ENCODE measurements at regions not wholly inside any gene's neighbourhood (a gene's known extent, or its start where the extent isn't known, plus 50 kb on each side); places are given as distances from the start of the nearest gene placed in this dataset.

DNA sequence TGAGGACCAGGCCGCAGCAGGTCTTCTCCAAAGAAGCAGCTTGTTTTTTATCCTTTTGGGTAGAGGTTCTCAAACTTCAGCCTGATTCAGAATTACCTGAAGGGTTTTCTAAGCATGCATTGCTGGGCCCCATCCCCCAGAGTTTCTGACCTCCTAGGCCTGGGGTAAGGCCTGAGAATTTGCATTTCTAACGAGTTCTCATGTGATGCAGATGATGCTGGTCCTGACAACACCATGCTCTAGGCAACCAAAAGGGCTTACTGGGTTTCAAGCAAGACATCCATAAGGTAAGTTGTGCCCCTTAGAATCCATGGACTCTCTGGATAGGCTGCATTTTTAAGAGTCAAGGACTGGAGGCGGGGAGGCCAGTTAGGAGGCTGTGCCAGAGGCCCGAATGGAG is 295.1 kb downstream of the HHIPL2 start:
- Histone ChIP-seq H3K9me2 (no peaks in the 10 kb centered on the region), H3K4me1 (ENCODE audit: control insufficient read depth in 1 of 2, insufficient read depth in 2 of 2, low read depth in 1 of 2, low read length in 1 of 2) (no peaks in the 10 kb centered on the region), H3K4me3 (ENCODE audit: low read depth in 2 of 2, low read length in 1 of 2) (no peak overlapping the region), H3K4me2 (no peak overlapping the region), H2AFZ (ENCODE audit: low read depth) (no peak overlapping the region), H3K9ac (no peak overlapping the region), H3K9me3 (no peaks in the 10 kb centered on the region), H3K36me3 (replicated peaks in 1 of 2; ENCODE audit: control insufficient read depth in 1 of 2, insufficient read depth in 2 of 2, low read length in 1 of 2) (no peaks in the 10 kb centered on the region), H3K27me3 (ENCODE audit: insufficient read depth) (no peaks in the 10 kb centered on the region), H3F3A (replicated peaks; ENCODE audit: insufficient read depth) (no peaks in the 10 kb centered on the region), H3K79me2 (ENCODE audit: insufficient read depth) (no peaks in the 10 kb centered on the region), H3K27ac (ENCODE audit: low read depth in 2 of 2, low read length in 1 of 2) (no peak overlapping the region), H4K20me1 (ENCODE audit: insufficient read depth) (no peaks in the 10 kb centered on the region)
- WGBS (ENCODE audit: low lambda C conversion rate): 25% methylated on average over 4 of the region's 4 CpGs
- no peak for TF ChIP-seq SIN3A (IDR thresholded peaks at IDR 0.05; ENCODE audit: borderline replicate concordance, low read depth, low read length)
- ChIA-PET POLR2A (no interaction called here), CTCF (no interaction called here)
- DNase-seq: no peak

DNA sequence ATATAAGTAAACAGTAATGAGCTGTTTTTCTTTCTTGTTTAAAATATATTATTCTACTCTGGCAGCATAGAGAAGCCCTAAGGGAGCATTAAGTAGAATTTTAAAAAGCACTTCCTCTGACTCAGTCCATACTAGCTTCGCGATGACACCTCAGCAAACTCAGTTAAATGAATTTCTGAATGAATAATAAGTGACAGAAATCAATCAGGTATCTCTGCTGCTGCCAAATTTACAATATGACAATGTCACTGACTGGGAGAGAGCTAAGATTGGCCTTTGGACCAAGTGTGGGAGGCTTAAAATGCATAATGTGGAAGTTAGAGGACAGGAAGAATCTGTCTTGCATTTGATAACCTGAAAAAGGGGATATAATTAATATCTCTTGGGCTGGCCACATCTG is 296.1 kb downstream of the HHIPL2 start:
- no peaks in the 10 kb centered on the region for H3K27me3 ChIP-seq (ENCODE audit: insufficient read depth)
- no peaks in the 10 kb centered on the region for H3K36me3 ChIP-seq (replicated peaks in 1 of 2; ENCODE audit: control insufficient read depth in 1 of 2, insufficient read depth in 2 of 2, low read length in 1 of 2)
- H3F3A ChIP-seq (replicated peaks; ENCODE audit: insufficient read depth): no peaks in the 10 kb centered on the region
- POLR2A ChIA-PET: no interaction called here
- no peaks in the 10 kb centered on the region for H4K20me1 ChIP-seq (ENCODE audit: insufficient read depth)
- no peaks in the 10 kb centered on the region for H3K9me2 ChIP-seq
- WGBS (ENCODE audit: low lambda C conversion rate): 56% methylated on average over 2 of the region's 2 CpGs
- H3K79me2 ChIP-seq (ENCODE audit: insufficient read depth): no peaks in the 10 kb centered on the region
- H3K4me3 ChIP-seq (ENCODE audit: low read depth in 2 of 2, low read length in 1 of 2): no peak overlapping the region
- H3K9me3 ChIP-seq: no peaks in the 10 kb centered on the region
- CTCF ChIA-PET: interaction anchor here (0.9 kb wide), 1 partner anchor 41 kb away, joined by 4 read pairs; no protein-coding TSS in a partner anchor
- no peak overlapping the region for H3K27ac ChIP-seq (ENCODE audit: low read depth in 2 of 2, low read length in 1 of 2)
- DNase-seq: no peak
- no peak overlapping the region for H2AFZ ChIP-seq (ENCODE audit: low read depth)
- no peak overlapping the region for H3K4me2 ChIP-seq
- no peaks in the 10 kb centered on the region for H3K4me1 ChIP-seq (ENCODE audit: control insufficient read depth in 1 of 2, insufficient read depth in 2 of 2, low read depth in 1 of 2, low read length in 1 of 2)
- TF ChIP-seq RAD21 (IDR thresholded peaks at IDR 0.05; ENCODE audit: low read length): no peak
- TF ChIP-seq MEF2A (IDR thresholded peaks at IDR 0.05; ENCODE audit: borderline replicate concordance, low read depth): no peak
- TF ChIP-seq SIN3A (IDR thresholded peaks at IDR 0.05; ENCODE audit: borderline replicate concordance, low read depth, low read length): no peak
- TF ChIP-seq TAF1 (IDR thresholded peaks at IDR 0.05; ENCODE audit: borderline replicate concordance, low read depth, low read length): no peak
- TF ChIP-seq RCOR1 (IDR thresholded peaks at IDR 0.05; ENCODE audit: low read length): no peak
- TF ChIP-seq RXRA (IDR thresholded peaks at IDR 0.05; ENCODE audit: borderline replicate concordance, low read depth): no peak
- no peak for TF ChIP-seq TEAD4 (IDR thresholded peaks at IDR 0.05; ENCODE audit: borderline replicate concordance, insufficient read depth)
- TF ChIP-seq, protein P1, sequence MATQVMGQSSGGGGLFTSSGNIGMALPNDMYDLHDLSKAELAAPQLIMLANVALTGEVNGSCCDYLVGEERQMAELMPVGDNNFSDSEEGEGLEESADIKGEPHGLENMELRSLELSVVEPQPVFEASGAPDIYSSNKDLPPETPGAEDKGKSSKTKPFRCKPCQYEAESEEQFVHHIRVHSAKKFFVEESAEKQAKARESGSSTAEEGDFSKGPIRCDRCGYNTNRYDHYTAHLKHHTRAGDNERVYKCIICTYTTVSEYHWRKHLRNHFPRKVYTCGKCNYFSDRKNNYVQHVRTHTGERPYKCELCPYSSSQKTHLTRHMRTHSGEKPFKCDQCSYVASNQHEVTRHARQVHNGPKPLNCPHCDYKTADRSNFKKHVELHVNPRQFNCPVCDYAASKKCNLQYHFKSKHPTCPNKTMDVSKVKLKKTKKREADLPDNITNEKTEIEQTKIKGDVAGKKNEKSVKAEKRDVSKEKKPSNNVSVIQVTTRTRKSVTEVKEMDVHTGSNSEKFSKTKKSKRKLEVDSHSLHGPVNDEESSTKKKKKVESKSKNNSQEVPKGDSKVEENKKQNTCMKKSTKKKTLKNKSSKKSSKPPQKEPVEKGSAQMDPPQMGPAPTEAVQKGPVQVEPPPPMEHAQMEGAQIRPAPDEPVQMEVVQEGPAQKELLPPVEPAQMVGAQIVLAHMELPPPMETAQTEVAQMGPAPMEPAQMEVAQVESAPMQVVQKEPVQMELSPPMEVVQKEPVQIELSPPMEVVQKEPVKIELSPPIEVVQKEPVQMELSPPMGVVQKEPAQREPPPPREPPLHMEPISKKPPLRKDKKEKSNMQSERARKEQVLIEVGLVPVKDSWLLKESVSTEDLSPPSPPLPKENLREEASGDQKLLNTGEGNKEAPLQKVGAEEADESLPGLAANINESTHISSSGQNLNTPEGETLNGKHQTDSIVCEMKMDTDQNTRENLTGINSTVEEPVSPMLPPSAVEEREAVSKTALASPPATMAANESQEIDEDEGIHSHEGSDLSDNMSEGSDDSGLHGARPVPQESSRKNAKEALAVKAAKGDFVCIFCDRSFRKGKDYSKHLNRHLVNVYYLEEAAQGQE (IDR thresholded peaks at IDR 0.05; ENCODE audit: low read depth, low read length): no peak
- TF ChIP-seq MXI1 (IDR thresholded peaks at IDR 0.05; ENCODE audit: low read depth, low read length): no peak
- TF ChIP-seq ELF1 (IDR thresholded peaks at IDR 0.05): no peak
- TF ChIP-seq, protein P2, sequence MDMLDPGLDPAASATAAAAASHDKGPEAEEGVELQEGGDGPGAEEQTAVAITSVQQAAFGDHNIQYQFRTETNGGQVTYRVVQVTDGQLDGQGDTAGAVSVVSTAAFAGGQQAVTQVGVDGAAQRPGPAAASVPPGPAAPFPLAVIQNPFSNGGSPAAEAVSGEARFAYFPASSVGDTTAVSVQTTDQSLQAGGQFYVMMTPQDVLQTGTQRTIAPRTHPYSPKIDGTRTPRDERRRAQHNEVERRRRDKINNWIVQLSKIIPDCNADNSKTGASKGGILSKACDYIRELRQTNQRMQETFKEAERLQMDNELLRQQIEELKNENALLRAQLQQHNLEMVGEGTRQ (IDR thresholded peaks at IDR 0.05; ENCODE audit: borderline replicate concordance, low read depth, low read length): no peak
- TF ChIP-seq, protein P3, sequence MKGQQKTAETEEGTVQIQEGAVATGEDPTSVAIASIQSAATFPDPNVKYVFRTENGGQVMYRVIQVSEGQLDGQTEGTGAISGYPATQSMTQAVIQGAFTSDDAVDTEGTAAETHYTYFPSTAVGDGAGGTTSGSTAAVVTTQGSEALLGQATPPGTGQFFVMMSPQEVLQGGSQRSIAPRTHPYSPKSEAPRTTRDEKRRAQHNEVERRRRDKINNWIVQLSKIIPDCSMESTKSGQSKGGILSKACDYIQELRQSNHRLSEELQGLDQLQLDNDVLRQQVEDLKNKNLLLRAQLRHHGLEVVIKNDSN (IDR thresholded peaks at IDR 0.05; ENCODE audit: borderline replicate concordance, low read depth): no peak
- TF ChIP-seq FOXJ3 (CRISPR knock-in tag; IDR thresholded peaks at IDR 0.05): no peak
- TF ChIP-seq NRF1 (IDR thresholded peaks at IDR 0.05; ENCODE audit: low read depth, low read length): no peak
- TF ChIP-seq NFIC (IDR thresholded peaks at IDR 0.05; ENCODE audit: borderline replicate concordance): no peak
- TF ChIP-seq, protein P4, sequence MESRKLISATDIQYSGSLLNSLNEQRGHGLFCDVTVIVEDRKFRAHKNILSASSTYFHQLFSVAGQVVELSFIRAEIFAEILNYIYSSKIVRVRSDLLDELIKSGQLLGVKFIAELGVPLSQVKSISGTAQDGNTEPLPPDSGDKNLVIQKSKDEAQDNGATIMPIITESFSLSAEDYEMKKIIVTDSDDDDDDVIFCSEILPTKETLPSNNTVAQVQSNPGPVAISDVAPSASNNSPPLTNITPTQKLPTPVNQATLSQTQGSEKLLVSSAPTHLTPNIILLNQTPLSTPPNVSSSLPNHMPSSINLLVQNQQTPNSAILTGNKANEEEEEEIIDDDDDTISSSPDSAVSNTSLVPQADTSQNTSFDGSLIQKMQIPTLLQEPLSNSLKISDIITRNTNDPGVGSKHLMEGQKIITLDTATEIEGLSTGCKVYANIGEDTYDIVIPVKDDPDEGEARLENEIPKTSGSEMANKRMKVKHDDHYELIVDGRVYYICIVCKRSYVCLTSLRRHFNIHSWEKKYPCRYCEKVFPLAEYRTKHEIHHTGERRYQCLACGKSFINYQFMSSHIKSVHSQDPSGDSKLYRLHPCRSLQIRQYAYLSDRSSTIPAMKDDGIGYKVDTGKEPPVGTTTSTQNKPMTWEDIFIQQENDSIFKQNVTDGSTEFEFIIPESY (IDR thresholded peaks at IDR 0.05; ENCODE audit: borderline replicate concordance, low read depth): no peak
- TF ChIP-seq YY1 (IDR thresholded peaks at IDR 0.05; ENCODE audit: low read depth): no peak
- no peak overlapping the region for H3K9ac ChIP-seq
